GM04504 (cell line): ENCODE measurements at regions not wholly inside any gene's neighbourhood (a gene's known extent, or its start where the extent isn't known, plus 50 kb on each side); places are given as distances from the start of the nearest gene placed in this dataset.

Experiments used
- DNase-seq: peaks from one replicate; pipeline ENCODE4 v3.0.0-alpha.2; 2012; ENCODE audit warnings: low read depth

- DNase-seq, result no peak
Observed at GRCh38 chr1:208640295-208640694, 396.1 kb upstream of the PLXNA2 start.

GRCh38 chr1:208641579-208642280 lies 397.5 kb upstream of the PLXNA2 start:
- no peak for DNase-seq

DNA sequence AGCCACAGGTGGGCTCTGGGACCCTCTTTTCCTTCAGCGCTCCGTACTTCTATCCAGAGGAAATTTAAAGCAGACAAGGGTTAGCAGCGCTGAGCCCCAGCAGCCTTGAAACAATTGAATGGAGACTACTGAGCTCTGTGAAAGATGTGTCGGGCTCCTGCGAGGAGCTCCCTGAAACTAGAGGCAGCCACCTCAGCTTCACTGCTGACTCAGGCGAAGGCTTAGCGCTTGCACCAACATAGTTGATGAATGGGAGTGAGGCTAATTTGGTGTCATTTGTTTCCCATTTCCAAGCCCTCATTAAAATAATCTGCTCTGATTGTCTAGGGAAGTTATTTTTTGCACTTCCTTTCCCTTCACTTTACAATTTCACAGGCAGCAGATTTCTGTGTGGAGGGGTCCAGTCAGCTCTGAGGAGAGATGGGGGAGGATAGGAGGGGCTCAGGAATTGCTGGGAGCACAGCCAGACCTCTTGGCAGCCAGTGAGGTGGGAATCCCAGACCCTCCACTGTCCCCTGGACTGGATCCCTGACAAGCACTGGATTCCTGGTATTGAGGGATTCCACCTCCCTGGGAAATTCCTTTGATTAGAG lies 398.9 kb upstream of the PLXNA2 start:
- DNase-seq, result no peak

- no peak for DNase-seq
Observed at GRCh38 chr1:208644401-208645160, 400.4 kb upstream of the PLXNA2 start.

GRCh38 chr1:208646431-208646830 lies 402.2 kb upstream of the PLXNA2 start:
- no peak for DNase-seq

GRCh38 chr1:208648146-208648545 lies 404.0 kb upstream of the PLXNA2 start:
- no peak for DNase-seq

GRCh38 chr1:208652296-208653160 lies 408.3 kb upstream of the PLXNA2 start:
- DNase-seq, result peak; percentile 37

GRCh38 chr1:208653426-208653825 lies 409.2 kb upstream of the PLXNA2 start:
- DNase-seq, result no peak

DNA sequence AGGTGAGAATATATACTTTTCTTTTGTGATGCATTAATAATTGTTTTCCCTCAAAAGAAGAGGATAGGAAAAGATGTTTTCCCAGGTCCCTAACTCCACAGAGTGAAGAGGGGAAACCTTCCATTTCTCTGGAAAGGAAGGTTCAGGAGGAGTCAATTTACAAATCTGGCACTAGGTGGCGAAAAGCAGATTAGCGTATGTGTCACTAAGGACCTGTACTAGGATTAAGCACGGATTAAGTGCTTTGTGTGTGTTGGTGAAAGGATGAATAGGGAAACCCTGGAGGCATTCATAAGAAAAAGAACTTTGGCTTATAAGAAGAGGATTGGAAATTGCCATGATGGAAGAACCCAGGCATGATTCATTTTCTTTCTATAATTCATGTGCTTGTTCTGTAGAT lies 410.1 kb upstream of the PLXNA2 start:
- DNase-seq, result no peak

GRCh38 chr1:208665936-208666335 lies 421.8 kb upstream of the PLXNA2 start:
- DNase-seq, result no peak

- DNase-seq, result no peak
Observed at GRCh38 chr1:208668991-208669390, 424.8 kb upstream of the PLXNA2 start.

- no peak for DNase-seq
Observed at GRCh38 chr1:208670778-208671177, 426.6 kb upstream of the PLXNA2 start.

- DNase-seq, result no peak
Observed at GRCh38 chr1:208681878-208682663, 437.9 kb upstream of the PLXNA2 start.

- DNase-seq, result no peak
Observed at GRCh38 chr1:208682664-208683013, 438.5 kb upstream of the PLXNA2 start.

GRCh38 chr1:208683141-208683540 lies 439.0 kb upstream of the PLXNA2 start:
- DNase-seq, result no peak

DNA sequence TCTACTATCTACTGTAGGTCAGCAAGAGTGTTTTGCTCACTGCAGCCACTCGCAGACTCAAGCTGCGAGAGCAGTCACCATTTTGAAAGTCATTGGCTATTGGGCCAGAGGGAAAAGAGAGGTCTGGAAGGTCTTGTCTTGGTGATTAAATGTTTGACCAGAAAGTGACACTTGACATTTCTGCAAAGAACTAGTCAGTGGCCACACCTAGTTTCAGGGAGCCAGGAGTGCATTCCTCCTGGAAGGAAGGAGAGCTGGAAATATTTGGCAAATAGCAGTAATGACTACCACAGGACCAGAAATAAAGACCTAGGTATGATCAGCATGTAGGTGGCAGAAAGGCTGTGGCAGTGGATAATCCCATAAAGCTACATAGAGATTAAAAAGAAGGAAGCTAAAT lies 440.0 kb upstream of the PLXNA2 start:
- DNase-seq, result no peak

DNA sequence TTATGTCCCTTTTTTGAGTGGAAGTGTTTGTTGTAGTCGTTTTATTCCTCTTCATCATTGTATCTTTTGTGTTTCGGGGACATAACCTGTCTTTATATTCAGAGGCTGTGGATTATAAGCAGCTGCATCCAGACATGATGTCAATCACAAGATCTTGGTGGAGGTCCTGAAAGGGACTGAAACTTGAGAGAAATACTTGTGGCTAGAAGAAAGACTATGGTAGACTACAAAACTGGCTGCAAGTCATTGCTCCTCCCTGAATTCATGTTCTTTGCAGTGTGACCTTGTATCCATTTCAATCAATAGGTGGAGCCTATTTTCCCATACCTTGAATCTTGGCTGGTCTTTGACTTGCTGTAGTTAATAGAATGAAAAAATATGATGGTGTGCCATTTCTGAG lies 442.4 kb upstream of the PLXNA2 start:
- no peak for DNase-seq

DNA sequence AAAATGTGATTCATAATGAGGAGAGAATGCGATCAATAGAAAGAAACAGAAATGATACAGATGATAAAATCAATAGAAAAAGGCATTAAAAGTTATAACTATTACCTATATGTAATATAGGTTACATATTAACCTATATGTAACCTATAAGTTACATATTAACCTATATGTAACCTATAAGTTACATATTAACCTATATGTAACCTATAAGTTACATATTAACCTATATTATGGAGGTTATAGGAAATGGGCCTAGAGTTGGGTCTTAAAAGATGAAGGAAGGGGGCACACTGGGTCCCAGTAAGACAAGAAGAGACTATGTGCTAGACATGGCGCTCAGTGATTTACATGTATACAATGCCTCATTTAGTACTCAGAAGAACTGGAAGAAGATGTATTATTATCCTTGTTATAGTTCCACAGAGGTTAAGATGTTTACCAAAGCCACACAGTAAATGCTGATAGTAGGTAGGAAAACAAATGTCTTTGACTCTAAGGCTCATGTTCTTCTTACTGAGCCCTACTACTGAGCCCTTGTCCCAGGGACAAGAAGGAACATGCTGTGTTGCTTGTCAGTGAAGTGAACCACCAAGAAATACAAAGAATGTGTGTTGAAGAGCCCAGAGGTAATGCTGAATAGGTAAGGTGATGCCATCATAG lies 444.6 kb upstream of the PLXNA2 start:
- no peak for DNase-seq

GRCh38 chr1:208691012-208691411 lies 446.8 kb upstream of the PLXNA2 start:
- no peak for DNase-seq

- no peak for DNase-seq
Observed at GRCh38 chr1:208709981-208710380, 465.8 kb upstream of the PLXNA2 start.

GRCh38 chr1:208714323-208714722 lies 470.1 kb upstream of the PLXNA2 start:
- DNase-seq, result no peak
